Type B pancreatic cell (in vitro differentiated cells): ENCODE measurements at regions not wholly inside any gene's neighbourhood (a gene's known extent, or its start where the extent isn't known, plus 50 kb on each side); places are given as distances from the start of the nearest gene placed in this dataset.
A peak's percentile ranks its signal among the peaks of the same experiment; 100 is the strongest.

Source experiments
- DNase-seq: peaks from one replicate; pipeline ENCODE4 v3.0.0; 2021; ENCODE audit warnings: mixed read lengths; ENCODE audit not compliant: unreplicated experiment; ENCODE audit errors: extremely low spot score
- H3K27ac Mint-ChIP-seq: 2 replicates; pipeline ENCODE4 v1.8.0; 2021; ENCODE audit warnings: mild to moderate bottlenecking, mixed read lengths
- H3K27me3 Mint-ChIP-seq: 2 replicates; pipeline ENCODE4 v1.8.0; 2021; ENCODE audit warnings: mixed read lengths
- H3K36me3 Mint-ChIP-seq: 2 replicates; pipeline ENCODE4 v1.8.0; 2021; ENCODE audit warnings: mixed read lengths
- H3K4me1 Mint-ChIP-seq: one replicate; pipeline ENCODE4 v1.8.0; 2021; ENCODE audit warnings: mixed read lengths; ENCODE audit not compliant: unreplicated experiment
- H3K4me3 Mint-ChIP-seq: 2 replicates; pipeline ENCODE4 v1.8.0; 2021; ENCODE audit warnings: mild to moderate bottlenecking, mixed read lengths
- H3K9me3 Mint-ChIP-seq: 2 replicates; pipeline ENCODE4 v1.8.0; 2021; ENCODE audit warnings: mixed read lengths
- TF ChIP-seq, protein P1 (sequence below): fragments of 200-600 bp; sonication (generic); conservative IDR thresholded peaks from 2 replicates; pipeline ENCODE4 v1.5.0; 2021; ENCODE audit warnings: antibody characterized with exemption, mild to moderate bottlenecking

- TF ChIP-seq, protein P1, sequence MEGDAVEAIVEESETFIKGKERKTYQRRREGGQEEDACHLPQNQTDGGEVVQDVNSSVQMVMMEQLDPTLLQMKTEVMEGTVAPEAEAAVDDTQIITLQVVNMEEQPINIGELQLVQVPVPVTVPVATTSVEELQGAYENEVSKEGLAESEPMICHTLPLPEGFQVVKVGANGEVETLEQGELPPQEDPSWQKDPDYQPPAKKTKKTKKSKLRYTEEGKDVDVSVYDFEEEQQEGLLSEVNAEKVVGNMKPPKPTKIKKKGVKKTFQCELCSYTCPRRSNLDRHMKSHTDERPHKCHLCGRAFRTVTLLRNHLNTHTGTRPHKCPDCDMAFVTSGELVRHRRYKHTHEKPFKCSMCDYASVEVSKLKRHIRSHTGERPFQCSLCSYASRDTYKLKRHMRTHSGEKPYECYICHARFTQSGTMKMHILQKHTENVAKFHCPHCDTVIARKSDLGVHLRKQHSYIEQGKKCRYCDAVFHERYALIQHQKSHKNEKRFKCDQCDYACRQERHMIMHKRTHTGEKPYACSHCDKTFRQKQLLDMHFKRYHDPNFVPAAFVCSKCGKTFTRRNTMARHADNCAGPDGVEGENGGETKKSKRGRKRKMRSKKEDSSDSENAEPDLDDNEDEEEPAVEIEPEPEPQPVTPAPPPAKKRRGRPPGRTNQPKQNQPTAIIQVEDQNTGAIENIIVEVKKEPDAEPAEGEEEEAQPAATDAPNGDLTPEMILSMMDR: no peak
- no peak for DNase-seq
- no peaks in the 10 kb centered on the region for H3K27me3 Mint-ChIP-seq
- H3K4me1 Mint-ChIP-seq: no peaks in the 10 kb centered on the region
- H3K36me3 Mint-ChIP-seq: no peaks in the 10 kb centered on the region
- H3K9me3 Mint-ChIP-seq: no peaks in the 10 kb centered on the region
- no peak overlapping the region for H3K4me3 Mint-ChIP-seq
- H3K27ac Mint-ChIP-seq: no peak overlapping the region
Observed at GRCh38 chrX:45860450-45860849, 659.8 kb upstream of the DIPK2B start.

DNA sequence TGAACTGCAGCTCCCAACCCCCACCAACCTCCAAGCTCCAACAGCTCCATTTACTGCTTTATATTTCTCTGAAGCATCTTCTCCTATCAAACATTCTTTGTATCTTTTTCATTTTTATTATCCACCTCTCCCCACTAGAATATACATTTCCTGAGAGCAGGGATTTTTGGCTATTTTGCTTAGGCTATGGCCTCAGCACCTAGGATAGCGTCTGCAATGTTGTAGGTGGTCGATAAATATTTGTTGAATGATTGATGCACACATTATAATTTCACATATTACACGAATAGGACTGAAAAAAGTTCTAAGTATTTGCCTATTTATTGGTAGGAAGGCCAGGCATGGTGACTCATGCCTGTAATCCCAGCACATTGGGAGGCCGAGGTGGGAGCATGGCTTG, 658.7 kb upstream of the DIPK2B start:
- no peak for DNase-seq
- Mint-ChIP-seq H3K4me1 (no peaks in the 10 kb centered on the region), H3K36me3 (no peaks in the 10 kb centered on the region), H3K9me3 (no peaks in the 10 kb centered on the region), H3K27ac (no peak overlapping the region), H3K4me3 (no peak overlapping the region), H3K27me3 (no peaks in the 10 kb centered on the region)
- TF ChIP-seq, protein P1: no peak

DNA sequence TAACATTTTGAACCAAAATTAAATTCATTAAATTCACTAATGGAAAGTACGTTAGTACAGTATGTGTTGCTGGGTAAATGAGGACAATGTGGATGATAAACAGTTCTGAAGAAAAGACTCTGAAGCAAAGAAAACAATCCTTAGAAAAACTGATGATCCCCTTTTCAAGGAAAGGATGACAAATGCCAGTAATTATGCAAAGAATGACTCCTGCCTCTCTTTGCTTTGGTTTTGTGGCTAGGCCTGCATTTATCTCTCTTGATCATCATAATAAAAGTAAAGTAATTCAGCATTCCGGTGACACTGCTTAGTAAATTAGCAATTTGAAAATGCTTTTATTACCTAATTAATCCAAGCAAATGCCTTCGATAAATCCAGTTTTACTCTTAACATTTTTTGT, 652.2 kb upstream of the DIPK2B start:
- Mint-ChIP-seq H3K27me3 (peaks cover 6% of the 10 kb centered on the region), H3K4me3 (peak overlapping the region; percentile 25), H3K4me1 (peaks cover 8% of the 10 kb centered on the region), H3K36me3 (peaks cover 11% of the 10 kb centered on the region), H3K27ac (no peak overlapping the region), H3K9me3 (no peaks in the 10 kb centered on the region)
- no peak for DNase-seq
- TF ChIP-seq, protein P1: no peak

DNA sequence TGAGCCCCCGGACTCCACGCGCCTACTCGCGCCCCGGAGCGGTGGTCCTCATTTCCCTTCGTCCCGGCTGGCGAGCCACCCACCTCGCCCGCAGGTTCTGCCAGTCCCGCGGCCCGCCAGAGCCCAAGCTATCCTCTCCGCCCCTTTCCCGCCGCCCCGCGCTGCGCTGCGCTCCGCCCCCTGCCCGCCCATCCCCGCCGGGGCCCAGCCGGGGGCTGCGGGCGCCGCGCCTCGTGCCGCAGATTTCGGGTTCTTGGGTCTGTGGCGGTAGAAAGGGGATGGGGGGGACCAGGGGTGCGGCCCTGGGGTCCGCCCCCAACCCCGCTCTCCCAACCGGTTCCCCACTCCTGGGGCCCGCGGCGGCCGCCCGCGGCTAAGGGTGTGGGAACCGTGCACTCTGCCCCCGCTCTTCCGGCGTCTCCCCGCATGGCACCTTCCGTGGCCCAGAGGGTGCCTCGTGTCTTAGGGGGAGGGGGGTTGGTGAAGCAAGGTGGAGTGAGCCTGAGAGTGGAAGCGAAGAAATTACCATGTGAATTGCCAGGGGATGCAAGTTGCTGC, 650.8 kb upstream of the DIPK2B start:
- Mint-ChIP-seq H3K9me3 (no peaks in the 10 kb centered on the region), H3K4me1 (peaks cover 9% of the 10 kb centered on the region), H3K36me3 (peaks cover 12% of the 10 kb centered on the region), H3K27me3 (peaks cover 6% of the 10 kb centered on the region), H3K4me3 (peak overlapping the region; percentile 95), H3K27ac (peak overlapping the region; percentile 68)
- TF ChIP-seq, protein P1: peak; percentile 29
- DNase-seq: peak; percentile 70

DNA sequence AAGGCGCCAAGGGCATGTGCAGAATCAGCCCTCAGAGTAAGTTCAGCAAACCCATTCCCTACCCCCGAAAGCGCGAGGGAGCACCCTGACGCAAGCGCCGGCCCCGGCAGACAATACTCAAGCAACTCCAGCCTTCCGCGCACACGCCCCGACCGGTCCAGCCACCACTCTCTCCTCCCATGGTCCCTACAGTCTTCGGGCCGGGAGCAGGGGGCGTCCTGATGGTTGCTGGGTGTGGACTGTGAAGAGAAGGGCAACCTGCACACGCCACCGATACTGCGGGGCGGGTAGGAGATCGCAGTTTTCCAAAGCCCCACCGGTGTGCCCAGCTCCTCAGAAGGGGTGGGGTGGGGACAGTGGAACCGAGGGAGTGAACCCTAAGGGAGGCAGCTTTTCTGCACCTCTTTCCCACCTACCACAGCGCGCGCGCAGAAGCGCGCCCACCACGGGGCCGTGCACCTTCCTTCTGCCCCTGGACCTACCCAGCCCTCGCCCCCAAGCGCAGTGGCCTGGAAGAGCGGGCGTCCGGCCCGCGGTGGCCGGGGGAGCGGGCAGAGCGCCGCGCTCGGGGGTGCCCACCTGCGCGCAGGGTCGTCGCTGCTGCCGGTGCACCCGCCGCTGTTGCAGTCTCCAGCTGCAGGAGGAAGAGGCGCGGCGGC, 650.2 kb upstream of the DIPK2B start:
- TF ChIP-seq, protein P1: no peak
- H3K4me3 Mint-ChIP-seq: peak overlapping the region; percentile 95
- peak overlapping the region; percentile 90 for H3K27ac Mint-ChIP-seq
- peaks cover 6% of the 10 kb centered on the region for H3K27me3 Mint-ChIP-seq
- peak; percentile 69 for DNase-seq
- no peaks in the 10 kb centered on the region for H3K9me3 Mint-ChIP-seq
- H3K4me1 Mint-ChIP-seq: peaks cover 9% of the 10 kb centered on the region
- H3K36me3 Mint-ChIP-seq: peaks cover 17% of the 10 kb centered on the region
